Panc1 (cell line): ENCODE measurements at regions not wholly inside any gene's neighbourhood (a gene's known extent, or its start where the extent isn't known, plus 50 kb on each side); places are given as distances from the start of the nearest gene placed in this dataset.

ENCODE experiments used
- POLR2AphosphoS5 ChIP-seq: IDR thresholded peaks from 2 replicates; pipeline ENCODE4 v1.6.1; 2012; ENCODE audit warnings: mild to moderate bottlenecking, low read depth, low read length, moderate library complexity
- TCF7L2 ChIP-seq: IDR thresholded peaks from 2 replicates; pipeline ENCODE4 v1.6.1; 2011; ENCODE audit warnings: mild to moderate bottlenecking, low read depth, low read length, inconsistent platforms
- TF ChIP-seq, protein P1 (sequence below): fragments of 450-650 bp; IDR thresholded peaks from 2 replicates; pipeline ENCODE4 v1.5.1; 2017; ENCODE audit warnings: mild to moderate bottlenecking
- TF ChIP-seq, protein P2 (sequence below), 2 experiments: IDR thresholded peaks; 2 replicates each; pipeline ENCODE4 v1.6.1; 2011 to 2012; ENCODE audit warnings: low read depth in 2 of 2, control low read depth in 1 of 2, low read length in 1 of 2, mild to moderate bottlenecking in 1 of 2, moderate library complexity in 1 of 2; ENCODE audit not compliant: insufficient read depth in 1 of 2

DNA sequence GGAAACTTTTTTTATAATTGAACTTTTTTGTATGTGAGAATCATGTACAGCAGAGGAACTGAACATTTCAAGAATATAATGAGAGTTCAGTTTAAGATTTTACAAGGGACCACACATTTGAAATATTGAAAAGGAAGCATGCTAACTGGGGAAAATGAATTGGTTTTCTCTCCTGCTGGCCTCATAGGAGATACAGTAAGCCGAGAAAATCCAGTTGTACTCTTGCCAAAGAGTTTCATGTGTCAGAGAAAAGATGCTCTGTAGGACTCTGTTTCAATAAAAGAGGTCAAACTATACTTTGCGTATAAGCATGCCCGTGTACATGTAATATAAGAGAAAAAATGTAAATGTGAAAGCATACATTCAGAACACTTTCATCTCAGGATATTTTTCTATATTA is 393.5 kb upstream of the NRSN1 start:
- no peak for TF ChIP-seq POLR2AphosphoS5
- TF ChIP-seq, protein P1, sequence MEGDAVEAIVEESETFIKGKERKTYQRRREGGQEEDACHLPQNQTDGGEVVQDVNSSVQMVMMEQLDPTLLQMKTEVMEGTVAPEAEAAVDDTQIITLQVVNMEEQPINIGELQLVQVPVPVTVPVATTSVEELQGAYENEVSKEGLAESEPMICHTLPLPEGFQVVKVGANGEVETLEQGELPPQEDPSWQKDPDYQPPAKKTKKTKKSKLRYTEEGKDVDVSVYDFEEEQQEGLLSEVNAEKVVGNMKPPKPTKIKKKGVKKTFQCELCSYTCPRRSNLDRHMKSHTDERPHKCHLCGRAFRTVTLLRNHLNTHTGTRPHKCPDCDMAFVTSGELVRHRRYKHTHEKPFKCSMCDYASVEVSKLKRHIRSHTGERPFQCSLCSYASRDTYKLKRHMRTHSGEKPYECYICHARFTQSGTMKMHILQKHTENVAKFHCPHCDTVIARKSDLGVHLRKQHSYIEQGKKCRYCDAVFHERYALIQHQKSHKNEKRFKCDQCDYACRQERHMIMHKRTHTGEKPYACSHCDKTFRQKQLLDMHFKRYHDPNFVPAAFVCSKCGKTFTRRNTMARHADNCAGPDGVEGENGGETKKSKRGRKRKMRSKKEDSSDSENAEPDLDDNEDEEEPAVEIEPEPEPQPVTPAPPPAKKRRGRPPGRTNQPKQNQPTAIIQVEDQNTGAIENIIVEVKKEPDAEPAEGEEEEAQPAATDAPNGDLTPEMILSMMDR: no peak
- TF ChIP-seq, protein P2, sequence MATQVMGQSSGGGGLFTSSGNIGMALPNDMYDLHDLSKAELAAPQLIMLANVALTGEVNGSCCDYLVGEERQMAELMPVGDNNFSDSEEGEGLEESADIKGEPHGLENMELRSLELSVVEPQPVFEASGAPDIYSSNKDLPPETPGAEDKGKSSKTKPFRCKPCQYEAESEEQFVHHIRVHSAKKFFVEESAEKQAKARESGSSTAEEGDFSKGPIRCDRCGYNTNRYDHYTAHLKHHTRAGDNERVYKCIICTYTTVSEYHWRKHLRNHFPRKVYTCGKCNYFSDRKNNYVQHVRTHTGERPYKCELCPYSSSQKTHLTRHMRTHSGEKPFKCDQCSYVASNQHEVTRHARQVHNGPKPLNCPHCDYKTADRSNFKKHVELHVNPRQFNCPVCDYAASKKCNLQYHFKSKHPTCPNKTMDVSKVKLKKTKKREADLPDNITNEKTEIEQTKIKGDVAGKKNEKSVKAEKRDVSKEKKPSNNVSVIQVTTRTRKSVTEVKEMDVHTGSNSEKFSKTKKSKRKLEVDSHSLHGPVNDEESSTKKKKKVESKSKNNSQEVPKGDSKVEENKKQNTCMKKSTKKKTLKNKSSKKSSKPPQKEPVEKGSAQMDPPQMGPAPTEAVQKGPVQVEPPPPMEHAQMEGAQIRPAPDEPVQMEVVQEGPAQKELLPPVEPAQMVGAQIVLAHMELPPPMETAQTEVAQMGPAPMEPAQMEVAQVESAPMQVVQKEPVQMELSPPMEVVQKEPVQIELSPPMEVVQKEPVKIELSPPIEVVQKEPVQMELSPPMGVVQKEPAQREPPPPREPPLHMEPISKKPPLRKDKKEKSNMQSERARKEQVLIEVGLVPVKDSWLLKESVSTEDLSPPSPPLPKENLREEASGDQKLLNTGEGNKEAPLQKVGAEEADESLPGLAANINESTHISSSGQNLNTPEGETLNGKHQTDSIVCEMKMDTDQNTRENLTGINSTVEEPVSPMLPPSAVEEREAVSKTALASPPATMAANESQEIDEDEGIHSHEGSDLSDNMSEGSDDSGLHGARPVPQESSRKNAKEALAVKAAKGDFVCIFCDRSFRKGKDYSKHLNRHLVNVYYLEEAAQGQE (IDR thresholded peaks at IDR 0.05; ENCODE audit: insufficient read depth in 1 of 2, low read depth in 2 of 2, low read length in 1 of 2): no peak
- no peak for TF ChIP-seq TCF7L2
